CD14-positive monocyte (primary cell): ENCODE measurements at regions not wholly inside any gene's neighbourhood (a gene's known extent, or its start where the extent isn't known, plus 50 kb on each side); places are given as distances from the start of the nearest gene placed in this dataset.

Experiments used
- DNase-seq, 3 donors: peaks; one replicate each; pipeline ENCODE4 v3.0.0-alpha.2; 2011 to 2022
- H2AFZ ChIP-seq: 2 replicates; pipeline ENCODE4 v1.6.0; 2012; ENCODE audit warnings: mild to moderate bottlenecking, low read depth, low read length, inconsistent platforms; ENCODE audit not compliant: insufficient read depth, poor library complexity, severe bottlenecking
- H3K27ac ChIP-seq, 2 donors: 1 replicate in 1 of 2; 2 replicates in 1 of 2; pipeline ENCODE4 v1.5.1; 2012 to 2013; ENCODE audit warnings: low read length in 2 of 2, control low read depth in 1 of 2, inconsistent platforms in 1 of 2, low read depth in 1 of 2, mild to moderate bottlenecking in 1 of 2
- H3K27me3 ChIP-seq, 2 donors: one replicate each; pipeline versions ENCODE4 v1.6.0 to v1.6.1; 2011 to 2013; ENCODE audit warnings: low read length in 2 of 2; ENCODE audit not compliant: control insufficient read depth in 2 of 2, insufficient read depth in 2 of 2
- H3K36me3 ChIP-seq, 2 donors: replicated peaks in 1 of 2; 1 replicate in 1 of 2; 2 replicates in 1 of 2; pipeline versions ENCODE4 v1.5.1 to v1.6.1; 2012 to 2013; ENCODE audit warnings: low read length in 2 of 2, control low read depth in 1 of 2, inconsistent platforms in 1 of 2, mild to moderate bottlenecking in 1 of 2; ENCODE audit not compliant: insufficient read depth in 2 of 2, control insufficient read depth in 1 of 2
- H3K4me1 ChIP-seq, 2 donors: 1 replicate in 1 of 2; 2 replicates in 1 of 2; pipeline versions ENCODE4 v1.5.1 to v1.6.1; 2012 to 2013; ENCODE audit warnings: low read length in 2 of 2, control low read depth in 1 of 2, inconsistent platforms in 1 of 2, mild to moderate bottlenecking in 1 of 2, moderate library complexity in 1 of 2; ENCODE audit not compliant: insufficient read depth in 2 of 2, control insufficient read depth in 1 of 2
- H3K4me2 ChIP-seq: replicated peaks from 2 replicates; pipeline ENCODE3; 2012; ENCODE audit warnings: low read length, moderate library complexity, mild to moderate bottlenecking; ENCODE audit not compliant: poor library complexity, severe bottlenecking; ENCODE audit errors: extremely low read depth
- H3K4me3 ChIP-seq, 3 experiments: fragments of 200-600 bp in 1 of 3; sonication (generic) in 1 of 3; replicated peaks in 1 of 3; 1 replicate in 2 of 3; 2 replicates in 1 of 3; pipeline ENCODE4 v1.5.1; 2011 to 2013; ENCODE audit warnings: low read length in 3 of 3, mild to moderate bottlenecking in 3 of 3, control low read depth in 2 of 3, low read depth in 2 of 3, inconsistent platforms in 1 of 3, moderate library complexity in 1 of 3
- H3K79me2 ChIP-seq: 2 replicates; pipeline ENCODE4 v1.6.0; 2012; ENCODE audit warnings: mild to moderate bottlenecking, control low read depth, inconsistent platforms, low read length, moderate library complexity; ENCODE audit not compliant: insufficient read depth
- H3K9ac ChIP-seq: 2 replicates; pipeline ENCODE4 v1.6.0; 2017; ENCODE audit warnings: low read length, mild to moderate bottlenecking; ENCODE audit not compliant: insufficient read depth, poor library complexity, severe bottlenecking
- H3K9me3 ChIP-seq, 2 donors: replicated peaks in 1 of 2; 1 replicate in 1 of 2; 2 replicates in 1 of 2; pipeline versions ENCODE4 v1.5.1 to v1.6.1; 2012 to 2013; ENCODE audit warnings: low read length in 2 of 2, control low read depth in 1 of 2; ENCODE audit not compliant: control insufficient read depth in 1 of 2, insufficient read depth in 1 of 2
- H4K20me1 ChIP-seq: 2 replicates; pipeline ENCODE4 v1.6.0; 2012; ENCODE audit warnings: mild to moderate bottlenecking, low read length, control low read depth, moderate library complexity; ENCODE audit not compliant: insufficient read depth
- H3K27ac Mint-ChIP-seq, 7 donors: one replicate each; pipeline ENCODE4 v1.8.0; 2020; ENCODE audit warnings: mild to moderate bottlenecking in 7 of 7, mixed read lengths in 7 of 7, moderate library complexity in 6 of 7, inconsistent platforms in 2 of 7
- H3K27me3 Mint-ChIP-seq, 3 donors: one replicate each; pipeline ENCODE4 v1.8.0; 2021 to 2022; ENCODE audit warnings: low read depth in 3 of 3, mild to moderate bottlenecking in 3 of 3, mixed read lengths in 3 of 3, moderate library complexity in 3 of 3, inconsistent platforms in 1 of 3
- H3K36me3 Mint-ChIP-seq, 2 donors: one replicate each; pipeline ENCODE4 v1.8.0; 2020; ENCODE audit warnings: mixed read lengths in 2 of 2, inconsistent platforms in 1 of 2, mild to moderate bottlenecking in 1 of 2
- H3K4me1 Mint-ChIP-seq: one replicate; pipeline ENCODE4 v1.8.0; 2020; ENCODE audit warnings: mild to moderate bottlenecking, mixed read lengths
- H3K4me3 Mint-ChIP-seq, 2 donors: one replicate each; pipeline ENCODE4 v1.8.0; 2020; ENCODE audit warnings: mild to moderate bottlenecking in 2 of 2, mixed read lengths in 2 of 2, moderate library complexity in 1 of 2
- H3K9me3 Mint-ChIP-seq, 7 donors: one replicate each; pipeline ENCODE4 v1.8.0; 2020 to 2022; ENCODE audit warnings: mixed read lengths in 7 of 7, mild to moderate bottlenecking in 6 of 7, moderate library complexity in 6 of 7, inconsistent platforms in 2 of 7
- WGBS: methylation state at CpG from one replicate; pipeline ENCODE4 v1.1.5; 2013; ENCODE audit warnings: missing lambda C conversion rate; ENCODE audit not compliant: insufficient coverage; 5-methylcytosine and 5-hydroxymethylcytosine counted together
- intact Hi-C, 2 donors: fragments of 100-400 bp; cut with micrococcal nuclease; formaldehyde crosslinking; loops; one replicate each; pipeline versions ENCODE4 v1.15.0 to v1.15.1; 2023
- TF ChIP-seq, protein P1 (sequence below): fragments of 200-600 bp; IDR thresholded peaks from one replicate; pipeline ENCODE4 v1.8.0; 2022; ENCODE audit warnings: antibody characterized with exemption, mild to moderate bottlenecking

DNA sequence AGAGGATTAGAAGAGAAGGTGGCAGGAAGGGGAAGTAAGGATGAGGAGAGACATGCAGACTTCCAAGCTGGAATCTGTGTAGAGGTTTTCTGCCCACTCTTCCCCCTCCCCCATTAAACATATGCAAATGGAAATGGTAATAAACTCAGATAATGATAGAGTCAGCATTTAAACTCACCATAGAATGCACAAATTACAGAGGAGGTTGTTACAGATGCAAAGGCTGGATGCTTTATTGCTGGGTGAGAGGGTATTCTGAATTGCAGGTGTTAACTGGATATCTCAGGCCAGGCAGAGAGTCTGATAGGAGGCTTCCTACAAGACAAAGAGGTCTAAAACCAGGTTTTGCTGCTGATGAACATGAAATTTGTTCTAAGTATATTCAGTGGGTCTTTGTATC lies 372.5 kb downstream of the SEC16B start:
- Histone ChIP-seq H2AFZ (no peak overlapping the region), H3K27ac (no peak overlapping the region), H3K9me3 (no peaks in the 10 kb centered on the region), H3K4me1 (no peaks in the 10 kb centered on the region), H3K9ac (no peak overlapping the region), H3K79me2 (no peaks in the 10 kb centered on the region), H3K4me2 (no peak overlapping the region), H3K4me3 (no peak overlapping the region), H3K27me3 (no peaks in the 10 kb centered on the region), H3K36me3 (no peaks in the 10 kb centered on the region), H4K20me1 (no peaks in the 10 kb centered on the region)
- intact Hi-C loops, result no loop called here
- Mint-ChIP-seq H3K27me3 (no peaks in the 10 kb centered on the region), H3K4me3 (no peak overlapping the region), H3K9me3 (peaks cover 0 to 6% (median 0%) of the 10 kb centered on the region in 7 donors), H3K36me3 (no peaks in the 10 kb centered on the region), H3K27ac (no peak overlapping the region), H3K4me1 (no peaks in the 10 kb centered on the region)
- TF ChIP-seq, protein P1, sequence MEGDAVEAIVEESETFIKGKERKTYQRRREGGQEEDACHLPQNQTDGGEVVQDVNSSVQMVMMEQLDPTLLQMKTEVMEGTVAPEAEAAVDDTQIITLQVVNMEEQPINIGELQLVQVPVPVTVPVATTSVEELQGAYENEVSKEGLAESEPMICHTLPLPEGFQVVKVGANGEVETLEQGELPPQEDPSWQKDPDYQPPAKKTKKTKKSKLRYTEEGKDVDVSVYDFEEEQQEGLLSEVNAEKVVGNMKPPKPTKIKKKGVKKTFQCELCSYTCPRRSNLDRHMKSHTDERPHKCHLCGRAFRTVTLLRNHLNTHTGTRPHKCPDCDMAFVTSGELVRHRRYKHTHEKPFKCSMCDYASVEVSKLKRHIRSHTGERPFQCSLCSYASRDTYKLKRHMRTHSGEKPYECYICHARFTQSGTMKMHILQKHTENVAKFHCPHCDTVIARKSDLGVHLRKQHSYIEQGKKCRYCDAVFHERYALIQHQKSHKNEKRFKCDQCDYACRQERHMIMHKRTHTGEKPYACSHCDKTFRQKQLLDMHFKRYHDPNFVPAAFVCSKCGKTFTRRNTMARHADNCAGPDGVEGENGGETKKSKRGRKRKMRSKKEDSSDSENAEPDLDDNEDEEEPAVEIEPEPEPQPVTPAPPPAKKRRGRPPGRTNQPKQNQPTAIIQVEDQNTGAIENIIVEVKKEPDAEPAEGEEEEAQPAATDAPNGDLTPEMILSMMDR, result no peak
- no peak for DNase-seq

DNA sequence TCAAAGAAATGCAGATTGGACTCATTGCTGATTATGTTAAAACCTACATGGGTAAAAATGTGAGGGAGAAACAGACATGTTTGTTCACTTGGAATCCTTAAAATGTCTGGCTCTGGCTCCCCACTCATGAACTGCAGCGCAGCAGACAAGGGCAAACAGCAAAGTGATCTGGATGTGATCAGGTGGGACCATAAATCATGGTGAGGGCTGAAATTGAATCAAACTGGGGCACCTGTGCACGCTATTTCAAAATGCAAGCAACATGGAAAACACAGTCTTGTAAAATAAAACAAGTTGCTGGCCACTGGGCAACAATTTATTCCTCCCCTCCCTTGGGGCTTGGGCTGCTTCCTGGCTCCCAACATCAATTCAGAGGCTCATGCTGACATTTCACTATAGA lies 373.4 kb downstream of the SEC16B start:
- Histone ChIP-seq H3K4me3 (no peak overlapping the region), H3K79me2 (no peaks in the 10 kb centered on the region), H2AFZ (no peak overlapping the region), H3K36me3 (no peaks in the 10 kb centered on the region), H3K4me2 (no peak overlapping the region), H3K27me3 (no peaks in the 10 kb centered on the region), H3K4me1 (no peaks in the 10 kb centered on the region), H3K27ac (no peak overlapping the region), H4K20me1 (no peaks in the 10 kb centered on the region), H3K9ac (no peak overlapping the region), H3K9me3 (no peaks in the 10 kb centered on the region)
- no peak overlapping the region for H3K4me3 Mint-ChIP-seq
- TF ChIP-seq, protein P1, result no peak
- 79% methylated on average over 2 of the region's 2 CpGs for WGBS
- no peak overlapping the region for H3K27ac Mint-ChIP-seq
- no peaks in the 10 kb centered on the region for H3K4me1 Mint-ChIP-seq
- H3K9me3 Mint-ChIP-seq, result peaks cover 0 to 4% (median 0%) of the 10 kb centered on the region in 7 donors
- no peak for DNase-seq
- H3K27me3 Mint-ChIP-seq, result no peaks in the 10 kb centered on the region
- H3K36me3 Mint-ChIP-seq, result no peaks in the 10 kb centered on the region
- intact Hi-C loops, result no loop called here
